GM12878 (cell line): ENCODE measurements at regions not wholly inside any gene's neighbourhood (a gene's known extent, or its start where the extent isn't known, plus 50 kb on each side); places are given as distances from the start of the nearest gene placed in this dataset.

Experiments
- ATF7 ChIP-seq: fragments of 450-650 bp; IDR thresholded peaks from 2 replicates; pipeline ENCODE4 v1.6.1; 2016; ENCODE audit warnings: low read depth, mild to moderate bottlenecking
- CBFB ChIP-seq: IDR thresholded peaks from 2 replicates; pipeline ENCODE4 v1.6.1; 2016; ENCODE audit warnings: antibody characterized with exemption, low read depth
- CBX5 ChIP-seq: sonication (generic); IDR thresholded peaks from 2 replicates; pipeline ENCODE4 v1.6.1; 2016; ENCODE audit warnings: low read depth, moderate library complexity, mild to moderate bottlenecking, inconsistent platforms
- ESRRA ChIP-seq: IDR thresholded peaks from 2 replicates; pipeline ENCODE4 v1.6.1; 2012; ENCODE audit warnings: mild to moderate bottlenecking, low read length, improper control_type of control experiment
- FOXK2 ChIP-seq: fragments of 450-650 bp; IDR thresholded peaks from 2 replicates; pipeline ENCODE4 v1.6.1; 2017; ENCODE audit warnings: mild to moderate bottlenecking, moderate library complexity
- FOXM1 ChIP-seq: IDR thresholded peaks from 2 replicates; pipeline ENCODE4 v1.6.1; 2012; ENCODE audit warnings: low read depth, mild to moderate bottlenecking, inconsistent platforms, low read length, moderate library complexity
- GABPA ChIP-seq: IDR thresholded peaks from 2 replicates; pipeline ENCODE4 v1.6.1; 2014; ENCODE audit warnings: antibody characterized with exemption, low read depth, mild to moderate bottlenecking, inconsistent platforms
- IRF3 ChIP-seq: fragments of 450-650 bp; IDR thresholded peaks from 2 replicates; pipeline ENCODE4 v1.6.1; 2014; ENCODE audit warnings: mild to moderate bottlenecking
- IRF4 ChIP-seq: IDR thresholded peaks from 2 replicates; pipeline ENCODE4 v1.6.1; 2011; ENCODE audit warnings: low read depth, low read length
- KAT2A ChIP-seq: conservative IDR thresholded peaks from 2 replicates; pipeline ENCODE4 v1.6.1; 2011; ENCODE audit warnings: low read depth, low read length; ENCODE audit not compliant: control insufficient read depth
- NFIC ChIP-seq: IDR thresholded peaks from 2 replicates; pipeline ENCODE4 v1.6.1; 2012; ENCODE audit warnings: low read depth, mild to moderate bottlenecking, inconsistent platforms, low read length, moderate library complexity
- PBX3 ChIP-seq: IDR thresholded peaks from 2 replicates; pipeline ENCODE4 v1.6.1; 2011; ENCODE audit warnings: mild to moderate bottlenecking, low read depth, low read length, moderate library complexity; ENCODE audit not compliant: insufficient replicate concordance
- PML ChIP-seq: IDR thresholded peaks from 2 replicates; pipeline ENCODE4 v1.6.1; 2012; ENCODE audit warnings: low read length, inconsistent platforms
- SMAD5 ChIP-seq: IDR thresholded peaks from 2 replicates; pipeline ENCODE4 v1.6.1; 2016; ENCODE audit warnings: antibody characterized with exemption, low read depth
- TARDBP ChIP-seq: IDR thresholded peaks from 2 replicates; pipeline ENCODE4 v1.6.1; 2016; ENCODE audit warnings: borderline replicate concordance
- TCF3 ChIP-seq: IDR thresholded peaks from 2 replicates; pipeline ENCODE4 v1.6.1; 2012; ENCODE audit warnings: low read depth, mild to moderate bottlenecking, low read length, borderline replicate concordance; ENCODE audit not compliant: insufficient read depth
- ZNF687 ChIP-seq: fragments of 450-650 bp; IDR thresholded peaks from 2 replicates; pipeline ENCODE4 v1.6.1; 2017; ENCODE audit warnings: mild to moderate bottlenecking, moderate library complexity
- ZSCAN29 ChIP-seq: fragments of 450-650 bp; IDR thresholded peaks from 2 replicates; pipeline ENCODE4 v1.6.1; 2017; ENCODE audit warnings: mild to moderate bottlenecking, moderate library complexity
- TF ChIP-seq, protein P1 (sequence below): fragments of 450-650 bp; formaldehyde crosslinking; IDR thresholded peaks from 2 replicates; pipeline ENCODE4 v1.5.0; 2022; ENCODE audit warnings: mild to moderate bottlenecking, missing genetic modification characterization

DNA sequence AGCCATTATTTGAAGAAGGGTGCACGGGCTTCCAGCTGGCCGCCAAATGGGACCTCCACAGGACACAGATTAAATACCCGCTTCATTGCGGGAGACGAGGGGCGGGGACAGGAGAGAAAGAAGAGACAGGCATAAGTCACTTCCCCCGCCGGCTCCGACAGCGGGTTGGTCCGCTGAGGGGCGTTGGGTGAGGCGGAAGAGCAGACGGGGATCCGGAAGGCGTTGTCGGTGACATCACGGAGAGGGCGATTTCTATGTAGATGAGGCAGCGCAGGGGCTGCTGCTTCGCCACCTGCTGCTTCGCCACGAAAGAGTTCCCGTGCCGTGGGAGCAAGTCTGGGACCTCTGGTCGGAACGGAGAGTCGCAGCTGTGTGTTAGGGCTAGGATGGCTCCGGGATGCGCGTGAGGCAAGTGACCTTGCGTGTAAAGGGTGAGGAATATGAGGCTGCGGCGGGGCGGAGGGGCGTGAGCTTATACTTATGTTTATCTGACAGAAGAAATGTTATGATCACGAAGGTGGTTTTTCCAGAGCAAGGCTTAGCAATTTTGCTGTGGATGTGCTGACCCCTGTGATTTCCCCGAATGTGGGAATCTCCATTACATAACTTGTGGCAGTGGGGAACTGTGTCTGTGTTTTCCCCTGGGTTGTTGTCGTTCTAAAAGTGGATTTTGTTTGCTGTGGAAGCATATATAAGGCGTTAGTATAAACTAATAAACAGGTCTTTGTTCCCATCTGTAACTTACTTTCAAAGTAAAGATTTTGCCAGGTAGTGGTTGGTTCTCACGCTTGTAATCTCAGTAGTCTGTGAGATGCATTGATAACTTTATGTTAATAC is 52.9 kb downstream of the PPIAL4C start (continued):
- TF ChIP-seq ZNF687 (peak; percentile 99), IRF4 (peak; percentile 43; the same call in 1 of the 2 replicates), KAT2A (peak; percentile 43; the same call in 1 of the 2 replicates), FOXK2 (peak; percentile 73; the same call in 1 of the 2 replicates), GABPA (peak; percentile 47; the same call in 1 of the 2 replicates), CBFB (peak; percentile 100), PBX3 (peak; percentile 75), ZSCAN29 (peak; percentile 81; the same call in 1 of the 2 replicates), NFIC (peak; percentile 84), TCF3 (peak; percentile 98), PML (peak; percentile 100), CBX5 (peak; percentile 82; the same call in 1 of the 2 replicates), ESRRA (peak; percentile 45; the same call in 1 of the 2 replicates), TARDBP (peak; percentile 97), ATF7 (peak; percentile 93), SMAD5 (peak; percentile 100), IRF3 (peak; percentile 7; the same call in 1 of the 2 replicates), FOXM1 (peak; percentile 85)
- TF ChIP-seq, protein P1, sequence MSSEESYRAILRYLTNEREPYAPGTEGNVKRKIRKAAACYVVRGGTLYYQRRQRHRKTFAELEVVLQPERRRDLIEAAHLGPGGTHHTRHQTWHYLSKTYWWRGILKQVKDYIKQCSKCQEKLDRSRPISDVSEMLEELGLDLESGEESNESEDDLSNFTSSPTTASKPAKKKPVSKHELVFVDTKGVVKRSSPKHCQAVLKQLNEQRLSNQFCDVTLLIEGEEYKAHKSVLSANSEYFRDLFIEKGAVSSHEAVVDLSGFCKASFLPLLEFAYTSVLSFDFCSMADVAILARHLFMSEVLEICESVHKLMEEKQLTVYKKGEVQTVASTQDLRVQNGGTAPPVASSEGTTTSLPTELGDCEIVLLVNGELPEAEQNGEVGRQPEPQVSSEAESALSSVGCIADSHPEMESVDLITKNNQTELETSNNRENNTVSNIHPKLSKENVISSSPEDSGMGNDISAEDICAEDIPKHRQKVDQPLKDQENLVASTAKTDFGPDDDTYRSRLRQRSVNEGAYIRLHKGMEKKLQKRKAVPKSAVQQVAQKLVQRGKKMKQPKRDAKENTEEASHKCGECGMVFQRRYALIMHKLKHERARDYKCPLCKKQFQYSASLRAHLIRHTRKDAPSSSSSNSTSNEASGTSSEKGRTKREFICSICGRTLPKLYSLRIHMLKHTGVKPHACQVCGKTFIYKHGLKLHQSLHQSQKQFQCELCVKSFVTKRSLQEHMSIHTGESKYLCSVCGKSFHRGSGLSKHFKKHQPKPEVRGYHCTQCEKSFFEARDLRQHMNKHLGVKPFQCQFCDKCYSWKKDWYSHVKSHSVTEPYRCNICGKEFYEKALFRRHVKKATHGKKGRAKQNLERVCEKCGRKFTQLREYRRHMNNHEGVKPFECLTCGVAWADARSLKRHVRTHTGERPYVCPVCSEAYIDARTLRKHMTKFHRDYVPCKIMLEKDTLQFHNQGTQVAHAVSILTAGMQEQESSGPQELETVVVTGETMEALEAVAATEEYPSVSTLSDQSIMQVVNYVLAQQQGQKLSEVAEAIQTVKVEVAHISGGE, result peak; percentile 71; the same call in 1 of the 2 replicates
